Activated T-cell treated with anti-CD3 and anti-CD28 coated beads, Interleukin-2, amount 50 U/mL, for 4 hours (primary cell): ENCODE measurements at regions not wholly inside any gene's neighbourhood (a gene's known extent, or its start where the extent isn't known, plus 50 kb on each side); places are given as distances from the start of the nearest gene placed in this dataset.
"Not testable (repeated sequence)": the region's sequence is repeated elsewhere in the genome, so short reads cannot be mapped to it uniquely, and the experiment has no call there.

Source experiments
- ATAC-seq, 2 donors: fragments of 200-7000 bp; cut with Tn5 transposase; one replicate each; pipeline ENCODE4 v1.10.0; 2021
- DNase-seq: peaks from one replicate; pipeline ENCODE4 v3.0.0-alpha.2; 2020
- H3K27me3 Mint-ChIP-seq: one replicate; pipeline ENCODE4 v1.8.0; 2021; ENCODE audit warnings: low read depth, mixed read lengths
- H3K36me3 Mint-ChIP-seq: one replicate; pipeline ENCODE4 v1.8.0; 2022; ENCODE audit warnings: mixed read lengths; ENCODE audit not compliant: insufficient read depth
- H3K4me1 Mint-ChIP-seq: one replicate; pipeline ENCODE4 v1.8.0; 2021; ENCODE audit warnings: low read depth, mixed read lengths
- H3K4me3 Mint-ChIP-seq: one replicate; pipeline ENCODE4 v1.8.0; 2021; ENCODE audit warnings: mild to moderate bottlenecking, moderate library complexity, mixed read lengths
- H3K9me3 Mint-ChIP-seq: one replicate; pipeline ENCODE4 v1.8.0; 2021; ENCODE audit warnings: mixed read lengths

GRCh38 chr5:116872986-116873385, 298.4 kb upstream of the SEMA6A start:
- no peak for ATAC-seq
- Mint-ChIP-seq H3K4me1 (no peaks in the 10 kb centered on the region), H3K27me3 (no peaks in the 10 kb centered on the region)

GRCh38 chr5:116872486-116872885, 297.9 kb upstream of the SEMA6A start:
- Mint-ChIP-seq H3K4me3 (no peak overlapping the region), H3K27me3 (peaks cover under 1% of the 10 kb centered on the region), H3K9me3 (peaks cover 4% of the 10 kb centered on the region), H3K4me1 (no peaks in the 10 kb centered on the region), H3K36me3 (no peaks in the 10 kb centered on the region)
- ATAC-seq (no peak), DNase-seq (no peak)

More at GRCh38 chr5:116872986-116873385, 298.4 kb upstream of the SEMA6A start:
- Mint-ChIP-seq H3K36me3 (no peaks in the 10 kb centered on the region), H3K4me3 (no peak overlapping the region), H3K9me3 (peaks cover 4% of the 10 kb centered on the region)
- no peak for DNase-seq

- not testable (repeated sequence) for H3K4me1 Mint-ChIP-seq, DNase-seq, H3K4me3 Mint-ChIP-seq, H3K9me3 Mint-ChIP-seq, ATAC-seq, H3K36me3 Mint-ChIP-seq, H3K27me3 Mint-ChIP-seq
These were observed 293.2 kb upstream of the SEMA6A start for GRCh38 chr5:116867825-116868224.

GRCh38 chr5:116865651-116866050, 291.0 kb upstream of the SEMA6A start:
- no peaks in the 10 kb centered on the region for H3K36me3 Mint-ChIP-seq
- ATAC-seq (no peak), DNase-seq (no peak)
- no peak overlapping the region for H3K4me3 Mint-ChIP-seq
- peaks cover 4% of the 10 kb centered on the region for H3K9me3 Mint-ChIP-seq
- H3K4me1 Mint-ChIP-seq, result no peaks in the 10 kb centered on the region
- H3K27me3 Mint-ChIP-seq, result peaks cover 2% of the 10 kb centered on the region

- peaks cover 2% of the 10 kb centered on the region for H3K27me3 Mint-ChIP-seq
- ATAC-seq (no peak), DNase-seq (no peak)
- no peaks in the 10 kb centered on the region for H3K9me3 Mint-ChIP-seq
- H3K4me3 Mint-ChIP-seq, result no peak overlapping the region
- H3K4me1 Mint-ChIP-seq, result no peaks in the 10 kb centered on the region
- no peaks in the 10 kb centered on the region for H3K36me3 Mint-ChIP-seq
These were observed 290.2 kb upstream of the SEMA6A start for GRCh38 chr5:116864838-116865190.

- no peak overlapping the region for H3K4me3 Mint-ChIP-seq
- H3K4me1 Mint-ChIP-seq, result no peaks in the 10 kb centered on the region
- peaks cover 2% of the 10 kb centered on the region for H3K27me3 Mint-ChIP-seq
- H3K9me3 Mint-ChIP-seq, result no peaks in the 10 kb centered on the region
- H3K36me3 Mint-ChIP-seq, result no peaks in the 10 kb centered on the region
- DNase-seq, result no peak
- no peak for ATAC-seq
These were observed 289.7 kb upstream of the SEMA6A start for GRCh38 chr5:116864157-116864837.

GRCh38 chr5:116862632-116863455, 288.2 kb upstream of the SEMA6A start:
- H3K9me3 Mint-ChIP-seq, result no peaks in the 10 kb centered on the region
- no peaks in the 10 kb centered on the region for H3K36me3 Mint-ChIP-seq
- no peak for ATAC-seq
- DNase-seq, result no peak
- no peak overlapping the region for H3K4me3 Mint-ChIP-seq
- H3K27me3 Mint-ChIP-seq, result peaks cover 2% of the 10 kb centered on the region
- no peaks in the 10 kb centered on the region for H3K4me1 Mint-ChIP-seq

GRCh38 chr5:116861666-116862065, 287.0 kb upstream of the SEMA6A start:
- Mint-ChIP-seq H3K36me3 (no peaks in the 10 kb centered on the region), H3K27me3 (no peaks in the 10 kb centered on the region), H3K4me1 (no peaks in the 10 kb centered on the region), H3K9me3 (no peaks in the 10 kb centered on the region), H3K4me3 (no peak overlapping the region)
- DNase-seq (no peak), ATAC-seq (no peak)

- Mint-ChIP-seq H3K27me3 (no peaks in the 10 kb centered on the region), H3K4me1 (no peaks in the 10 kb centered on the region)
These were observed 286.5 kb upstream of the SEMA6A start for GRCh38 chr5:116861097-116861496.

GRCh38 chr5:116859666-116860320, 285.2 kb upstream of the SEMA6A start:
- no peaks in the 10 kb centered on the region for H3K27me3 Mint-ChIP-seq
- H3K4me1 Mint-ChIP-seq, result no peaks in the 10 kb centered on the region
- no peak overlapping the region for H3K4me3 Mint-ChIP-seq
- ATAC-seq (no peak), DNase-seq (no peak)
- H3K9me3 Mint-ChIP-seq, result no peaks in the 10 kb centered on the region
- H3K36me3 Mint-ChIP-seq, result no peaks in the 10 kb centered on the region

More at GRCh38 chr5:116861097-116861496, 286.5 kb upstream of the SEMA6A start:
- no peak for DNase-seq
- Mint-ChIP-seq H3K36me3 (no peaks in the 10 kb centered on the region), H3K4me3 (no peak overlapping the region), H3K9me3 (no peaks in the 10 kb centered on the region)
- ATAC-seq, result no peak

GRCh38 chr5:116858705-116859333, 284.2 kb upstream of the SEMA6A start:
- ATAC-seq, result no peak
- H3K4me3 Mint-ChIP-seq, result no peak overlapping the region
- H3K27me3 Mint-ChIP-seq, result no peaks in the 10 kb centered on the region
- H3K4me1 Mint-ChIP-seq, result no peaks in the 10 kb centered on the region
- no peak for DNase-seq
- no peaks in the 10 kb centered on the region for H3K9me3 Mint-ChIP-seq
- H3K36me3 Mint-ChIP-seq, result no peaks in the 10 kb centered on the region

GRCh38 chr5:116858020-116858419, 283.4 kb upstream of the SEMA6A start:
- H3K27me3 Mint-ChIP-seq, H3K36me3 Mint-ChIP-seq, DNase-seq, ATAC-seq, H3K4me1 Mint-ChIP-seq, H3K4me3 Mint-ChIP-seq, H3K9me3 Mint-ChIP-seq: not testable (repeated sequence)

- H3K27me3 Mint-ChIP-seq, result no peaks in the 10 kb centered on the region
- no peaks in the 10 kb centered on the region for H3K36me3 Mint-ChIP-seq
- no peaks in the 10 kb centered on the region for H3K4me1 Mint-ChIP-seq
- ATAC-seq (no peak), DNase-seq (no peak)
- H3K4me3 Mint-ChIP-seq, result no peak overlapping the region
- H3K9me3 Mint-ChIP-seq, result no peaks in the 10 kb centered on the region
These were observed 281.6 kb upstream of the SEMA6A start for GRCh38 chr5:116856271-116856670.

GRCh38 chr5:116853992-116854391, 279.4 kb upstream of the SEMA6A start:
- no peaks in the 10 kb centered on the region for H3K9me3 Mint-ChIP-seq
- no peak overlapping the region for H3K4me3 Mint-ChIP-seq
- ATAC-seq, result no peak
- H3K27me3 Mint-ChIP-seq, result no peaks in the 10 kb centered on the region
- DNase-seq, result no peak
- H3K4me1 Mint-ChIP-seq, result no peaks in the 10 kb centered on the region
- H3K36me3 Mint-ChIP-seq, result no peaks in the 10 kb centered on the region
